Stimulated activated CD4-positive, alpha-beta T cell treated with anti-CD3 and anti-CD28 coated beads, Interleukin-1b, Interleukin-23, amount 100 ng/mL, for 4 hours (primary cell): ENCODE measurements at regions not wholly inside any gene's neighbourhood (a gene's known extent, or its start where the extent isn't known, plus 50 kb on each side); places are given as distances from the start of the nearest gene placed in this dataset.
"Not testable (repeated sequence)": the region's sequence is repeated elsewhere in the genome, so short reads cannot be mapped to it uniquely, and the experiment has no call there.

ENCODE experiments used
- DNase-seq, 2 donors: peaks; one replicate each; pipeline ENCODE4 v3.0.0-alpha.2; 2020; ENCODE audit warnings: low read depth in 2 of 2

- DNase-seq, result no peak
Observed at GRCh38 chr2:16394072-16394985, 271.3 kb downstream of the CYRIA start.

- DNase-seq, result no peak
Observed at GRCh38 chr2:16393500-16394071, 272.0 kb downstream of the CYRIA start.

GRCh38 chr2:16392647-16393499 is 272.8 kb downstream of the CYRIA start:
- no peak for DNase-seq

DNA sequence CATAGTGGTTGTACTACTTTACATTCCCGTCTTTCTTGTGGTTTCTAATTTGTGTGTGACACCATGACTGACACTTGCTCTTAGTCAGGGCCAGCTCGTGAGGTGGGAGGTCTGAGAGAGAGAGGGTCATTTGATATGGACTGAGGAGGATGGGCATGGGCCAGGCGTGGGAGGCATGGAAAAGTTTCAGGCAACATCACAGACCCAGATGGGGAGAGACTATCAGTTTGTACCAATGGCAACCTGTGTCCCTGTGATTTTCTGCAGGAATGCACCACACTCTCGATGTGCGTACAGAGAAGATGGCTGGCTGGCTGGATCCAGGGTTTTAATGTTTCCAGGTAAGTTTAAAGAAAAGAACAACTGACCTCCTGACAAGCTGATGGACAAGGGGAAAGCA is 273.6 kb downstream of the CYRIA start:
- DNase-seq, result no peak

DNA sequence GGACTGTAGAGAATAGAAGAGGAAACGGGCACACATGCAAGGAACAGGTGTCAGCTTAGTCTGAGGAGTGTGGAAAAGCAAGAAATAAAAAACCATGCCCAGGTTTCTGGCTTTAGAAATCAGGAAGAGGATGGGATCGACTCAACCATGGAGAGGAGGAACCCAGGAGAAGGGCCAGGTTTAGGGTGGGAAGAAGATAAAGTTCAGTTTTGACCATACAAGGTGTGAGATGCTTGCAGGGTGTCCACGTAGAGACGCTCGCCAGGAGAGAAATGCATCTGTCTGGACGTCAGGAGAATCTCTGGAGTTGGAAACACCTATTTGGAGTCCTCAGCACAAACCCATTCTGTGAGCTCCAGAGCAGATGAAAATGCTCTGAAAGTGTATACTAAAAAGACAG is 275.1 kb downstream of the CYRIA start:
- no peak for DNase-seq

DNA sequence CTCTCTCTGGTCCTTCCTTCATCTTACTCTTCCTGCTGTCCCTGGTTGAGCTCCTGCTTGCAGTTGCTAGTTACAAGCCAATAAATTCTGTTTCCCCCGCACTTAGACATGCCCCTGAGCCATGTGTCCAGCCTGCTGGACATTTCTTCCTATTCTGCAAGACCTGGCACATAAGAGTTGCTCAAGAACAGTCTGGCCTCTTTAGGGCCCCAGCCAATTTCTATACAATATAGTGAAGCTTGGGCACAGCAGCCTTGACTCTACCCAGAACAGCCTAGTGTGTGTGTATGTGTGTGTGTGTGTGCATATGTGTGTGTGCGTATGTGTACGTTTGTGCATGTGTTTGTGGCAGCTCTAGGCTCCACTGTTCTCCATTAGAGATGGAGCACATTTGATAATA is 276.0 kb downstream of the CYRIA start:
- DNase-seq, result no peak

- DNase-seq, result not testable (repeated sequence)
Observed at GRCh38 chr2:16388199-16388830, 277.3 kb downstream of the CYRIA start.

DNA sequence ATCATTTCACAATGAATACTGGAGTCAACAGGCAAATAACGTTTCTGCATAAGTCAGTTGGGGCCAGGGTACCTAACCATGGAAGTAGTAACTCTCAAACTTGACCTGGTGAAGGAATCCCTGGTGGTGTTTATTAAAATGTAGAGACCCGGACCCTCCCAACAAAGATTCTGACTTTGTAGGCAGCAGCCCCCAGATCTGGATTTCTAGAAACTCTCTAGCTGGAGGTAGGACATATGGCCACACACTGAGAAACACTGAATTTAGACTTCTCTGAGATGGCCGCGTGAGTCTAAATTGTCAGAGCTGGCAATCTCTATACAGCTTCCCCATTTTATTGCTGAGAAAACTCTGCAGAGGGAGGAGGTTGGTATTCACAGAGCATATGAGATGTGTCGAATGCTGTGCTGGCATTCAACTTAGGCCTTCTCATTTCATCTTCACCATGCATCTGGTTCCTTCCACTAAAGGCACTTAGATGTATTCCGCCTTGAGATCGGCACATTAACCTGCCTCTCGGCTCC is 278.1 kb downstream of the CYRIA start:
- no peak for DNase-seq

DNA sequence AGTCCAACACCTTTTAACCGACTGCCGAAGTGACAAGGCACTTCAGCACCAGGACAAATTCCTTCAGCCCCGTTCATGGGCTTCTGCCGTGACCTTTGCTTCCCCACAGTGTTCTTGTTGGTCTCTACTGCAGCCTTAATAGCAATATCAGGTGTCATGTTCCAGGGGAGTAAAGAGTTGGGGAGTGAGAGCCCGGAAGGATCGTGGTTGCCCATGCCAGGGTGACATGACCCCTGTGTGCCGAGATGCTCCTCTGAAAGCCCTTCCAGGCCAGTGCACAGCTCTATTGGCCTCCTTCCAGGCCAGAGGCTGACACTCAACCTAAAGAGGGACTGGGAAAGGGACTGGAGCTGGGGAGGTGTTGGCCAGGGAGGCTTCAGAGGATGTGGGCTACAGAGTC is 279.2 kb downstream of the CYRIA start:
- no peak for DNase-seq

GRCh38 chr2:16386031-16386430 is 279.6 kb downstream of the CYRIA start:
- DNase-seq, result no peak

GRCh38 chr2:16385341-16385740 is 280.3 kb downstream of the CYRIA start:
- DNase-seq, result no peak

DNA sequence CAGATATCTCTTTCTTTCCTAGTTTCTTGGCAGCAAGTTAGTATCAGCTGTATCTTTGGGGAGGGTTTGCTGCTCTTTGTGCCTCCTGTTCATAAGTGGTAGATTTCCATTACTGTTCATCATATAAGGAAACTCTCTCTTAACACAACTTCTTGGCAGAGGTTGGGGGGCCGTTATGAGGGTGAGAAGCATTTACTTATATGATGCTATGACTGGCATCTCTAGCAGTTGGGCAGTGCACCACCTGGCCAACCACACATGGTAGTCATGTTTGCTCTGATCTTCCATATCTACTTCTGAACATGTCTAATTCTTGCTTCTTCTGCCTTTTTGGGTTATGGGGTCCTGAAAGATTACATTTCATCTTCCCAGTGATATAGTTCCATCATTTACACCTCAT is 282.2 kb downstream of the CYRIA start:
- no peak for DNase-seq

DNA sequence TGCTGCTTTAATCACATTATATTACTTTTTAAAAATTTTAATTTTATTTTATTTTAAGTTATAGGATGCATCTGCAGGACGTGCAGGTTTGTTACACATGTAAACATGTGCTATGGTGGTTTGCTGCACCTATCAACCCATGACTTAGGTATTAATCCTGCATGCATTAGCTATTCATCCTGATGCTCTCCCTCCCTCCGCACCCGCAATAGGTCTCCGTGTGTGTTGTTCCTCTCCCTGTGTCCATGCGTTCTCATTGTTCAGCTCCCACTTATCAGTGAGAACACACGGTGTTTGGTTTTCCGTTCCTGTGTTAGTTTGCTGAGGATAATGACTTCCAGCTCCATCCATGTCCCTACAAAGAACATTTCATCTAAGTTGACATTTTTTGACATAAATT is 283.2 kb downstream of the CYRIA start:
- no peak for DNase-seq

DNA sequence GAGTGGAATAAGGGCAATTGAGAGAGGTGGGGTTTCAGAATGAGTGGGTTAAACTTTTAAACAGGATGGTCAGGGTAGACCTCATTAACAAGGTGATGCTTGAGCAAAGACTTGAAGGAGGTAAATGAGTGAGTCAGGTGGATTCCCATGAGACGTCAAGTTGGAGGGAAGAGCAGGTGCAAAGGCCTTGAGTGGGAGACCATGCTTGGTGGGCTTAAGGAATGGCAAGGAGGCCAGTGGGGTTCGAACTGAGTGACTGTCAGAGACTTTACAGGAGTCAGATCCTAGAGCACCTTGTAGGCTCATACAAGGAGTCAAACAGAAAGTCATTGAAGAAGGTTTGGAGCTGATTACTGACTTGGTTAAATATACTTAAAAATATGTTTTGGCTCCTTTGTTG is 284.1 kb downstream of the CYRIA start:
- no peak for DNase-seq

DNA sequence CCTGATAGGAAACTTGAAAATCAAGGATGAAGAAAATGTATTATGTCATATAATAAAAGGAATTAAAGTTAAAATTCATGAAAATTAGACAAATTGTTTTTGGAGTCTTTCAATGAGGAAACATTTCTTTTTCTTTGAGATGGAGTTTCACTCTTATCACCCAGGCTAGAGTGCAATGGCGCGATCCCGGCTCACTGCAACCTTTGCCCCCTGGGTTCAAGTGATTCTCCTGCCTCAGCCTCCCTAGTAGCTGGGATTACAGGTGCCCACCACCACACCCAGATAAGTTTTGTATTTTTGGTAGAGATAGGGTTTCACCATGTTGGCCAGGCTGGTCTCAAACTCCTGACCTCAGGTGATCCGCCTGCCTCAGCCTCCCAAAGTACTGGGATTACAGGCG is 285.7 kb downstream of the CYRIA start:
- DNase-seq, result not testable (repeated sequence)

DNA sequence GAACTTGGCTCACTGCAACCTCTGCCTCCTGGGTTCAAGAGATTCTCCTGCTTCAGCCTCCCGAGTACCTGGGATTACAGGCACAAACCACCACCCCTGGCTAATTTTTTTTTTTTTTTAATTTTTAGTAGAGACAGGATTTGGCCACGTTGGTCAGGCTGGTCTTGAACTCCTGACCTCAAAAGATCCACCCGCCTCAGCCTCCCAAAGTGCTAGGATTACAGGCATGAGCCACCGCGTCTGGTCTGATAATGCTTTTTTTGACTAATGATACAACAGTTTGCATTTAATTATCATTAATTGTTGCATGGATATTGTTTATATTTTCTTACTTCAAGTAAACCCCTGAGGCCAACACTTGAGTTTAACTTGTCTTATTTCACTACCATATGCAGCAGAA is 286.6 kb downstream of the CYRIA start:
- not testable (repeated sequence) for DNase-seq

DNA sequence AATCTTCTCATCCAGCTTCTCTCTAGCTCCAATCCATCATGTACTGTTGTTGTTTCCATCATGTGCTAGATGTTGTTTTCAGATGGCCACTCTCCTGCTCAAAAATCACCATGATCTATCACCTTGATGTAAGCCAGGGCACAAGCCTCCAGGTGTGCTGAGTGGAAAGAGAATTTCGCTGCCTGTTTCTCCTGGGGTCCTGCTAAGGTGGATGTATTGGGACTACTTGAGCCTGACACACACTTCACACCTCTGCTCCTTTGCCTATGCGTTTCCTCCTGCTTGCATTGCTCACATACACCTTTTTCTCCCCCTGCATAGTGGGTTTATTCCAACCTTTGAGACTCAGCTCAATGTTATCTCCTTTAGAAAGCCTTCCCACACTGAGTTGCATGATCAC is 287.6 kb downstream of the CYRIA start:
- DNase-seq, result no peak

- no peak for DNase-seq
Observed at GRCh38 chr2:16375981-16376380, 289.7 kb downstream of the CYRIA start.

DNA sequence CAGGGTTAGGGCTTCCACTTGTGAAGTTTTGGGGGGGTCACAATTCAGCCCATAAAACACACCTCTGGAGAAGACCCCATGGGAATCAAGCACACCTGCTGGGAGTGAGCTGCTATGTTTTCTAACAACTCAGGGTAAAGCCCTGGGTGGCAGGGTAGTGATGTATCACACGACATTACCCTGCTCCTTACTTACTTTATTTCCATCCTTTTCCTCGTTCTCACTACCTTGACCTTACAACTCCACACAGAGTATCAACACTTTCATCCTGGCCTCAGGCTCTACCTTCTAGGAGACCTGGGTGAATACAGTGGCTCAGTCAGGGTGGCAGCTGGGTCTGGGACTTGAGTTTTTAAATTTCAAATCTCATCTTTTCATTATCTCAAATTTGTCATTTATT is 290.3 kb downstream of the CYRIA start:
- no peak for DNase-seq

DNA sequence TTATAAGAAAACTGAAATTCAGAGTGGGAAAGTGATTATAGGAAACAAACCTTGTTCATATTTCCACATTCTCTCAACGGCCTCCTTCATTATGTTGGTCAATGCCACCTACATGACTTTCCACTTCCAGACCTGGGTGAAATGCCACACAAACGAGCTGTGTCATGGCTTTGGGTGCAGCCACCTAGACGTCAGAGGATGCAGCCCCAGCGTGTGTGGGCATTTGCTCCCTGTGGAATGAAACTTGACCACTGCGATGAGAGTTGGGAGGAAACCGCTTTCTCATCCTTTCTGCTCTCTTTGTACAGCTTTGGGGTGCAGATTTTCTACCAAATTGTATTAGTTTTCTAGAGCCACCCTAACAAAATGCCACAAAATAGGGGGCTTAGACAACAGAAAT is 291.0 kb downstream of the CYRIA start:
- DNase-seq, result no peak

DNA sequence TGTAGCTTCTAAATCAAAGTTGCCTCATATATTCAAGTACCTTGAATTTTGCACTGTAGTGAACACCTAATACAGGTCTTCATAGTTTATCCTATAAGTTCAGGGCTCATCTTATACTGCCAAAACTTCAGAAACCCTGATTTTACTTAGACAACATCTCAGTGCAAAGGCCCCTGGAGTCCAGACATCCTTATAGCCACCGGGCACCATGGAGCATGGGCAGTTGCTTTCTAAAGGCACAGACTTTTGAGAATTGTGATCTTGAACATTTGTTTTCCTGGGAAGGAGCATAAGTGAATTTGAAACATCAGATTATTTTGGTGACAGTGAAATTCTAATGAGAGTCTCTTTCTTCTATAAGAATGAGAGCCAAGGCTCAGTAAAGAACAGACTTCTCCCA is 292.3 kb downstream of the CYRIA start:
- DNase-seq, result no peak

GRCh38 chr2:16371751-16372150 is 293.9 kb downstream of the CYRIA start:
- DNase-seq, result no peak
